ENCODE measurements at regions not wholly inside any gene's neighbourhood (a gene's known extent, or its start where the extent isn't known, plus 50 kb on each side); places are given as distances from the start of the nearest gene placed in this dataset.

DNA sequence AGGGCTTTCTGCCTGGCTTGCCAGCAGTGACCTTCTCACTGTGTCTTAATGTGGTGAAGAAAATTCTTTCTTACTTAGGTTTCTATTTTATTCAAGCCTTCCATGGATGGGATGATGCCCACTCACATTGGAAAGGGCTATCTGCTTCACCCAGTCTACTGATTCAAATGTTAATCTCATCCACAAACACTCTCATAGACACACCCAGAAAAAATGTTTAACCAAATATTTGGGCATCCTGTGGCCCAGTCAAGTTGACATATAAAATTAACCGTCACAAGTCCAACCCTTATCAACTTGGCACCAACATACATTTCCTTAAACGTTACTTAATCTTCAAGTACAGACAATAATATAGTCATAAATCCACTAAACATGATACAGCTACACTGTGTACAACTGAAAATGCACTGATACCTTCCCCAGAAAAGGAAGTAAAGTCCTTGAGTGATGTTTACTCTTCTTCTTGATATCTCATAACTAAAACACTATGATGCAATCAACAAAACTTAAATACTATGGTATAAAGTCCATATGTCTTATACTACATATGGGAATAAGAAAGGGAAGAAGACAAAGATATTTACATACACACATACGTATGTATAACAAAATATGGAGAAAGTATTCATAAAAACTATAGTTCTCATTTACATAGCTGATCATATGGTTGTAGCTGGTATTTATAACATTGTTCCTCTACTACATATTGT lies 394.7 kb upstream of the NOVA1 start:
- no peak for DNase-seq (ENCODE audit: low read depth, low spot score)

DNA sequence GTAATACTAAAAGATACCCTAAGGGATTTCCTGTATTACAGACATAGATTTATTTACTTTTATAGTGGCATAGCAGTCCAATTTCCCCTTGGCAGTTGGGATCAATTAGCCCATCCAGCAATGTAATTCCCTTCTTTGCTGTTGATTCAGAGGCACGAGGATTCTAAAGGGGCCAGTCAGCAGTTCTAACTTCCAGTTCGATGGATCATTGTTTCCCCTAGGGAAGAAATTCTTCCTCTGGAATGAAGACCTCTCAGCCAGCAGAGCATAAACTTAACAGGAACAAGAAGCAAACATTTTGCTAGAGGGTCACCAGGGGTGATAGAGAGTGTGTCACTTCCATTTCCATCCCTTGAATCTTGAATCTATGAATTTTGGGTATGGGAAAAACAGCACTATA lies 395.7 kb upstream of the NOVA1 start:
- DNase-seq (ENCODE audit: low read depth, low spot score) = no peak

- DNase-seq (ENCODE audit: low read depth, low spot score) = no peak
These were observed 397.5 kb upstream of the NOVA1 start for GRCh38 chr14:26995301-26995700.

- no peak for DNase-seq (ENCODE audit: low read depth, low spot score)
These were observed 398.4 kb upstream of the NOVA1 start for GRCh38 chr14:26996246-26996645.

GRCh38 chr14:27002179-27002578 lies 404.3 kb upstream of the NOVA1 start:
- no peak for DNase-seq (ENCODE audit: low read depth, low spot score)

- DNase-seq (ENCODE audit: low read depth, low spot score) = no peak
These were observed 408.7 kb upstream of the NOVA1 start for GRCh38 chr14:27006570-27006969.

GRCh38 chr14:27008187-27008586 lies 410.4 kb upstream of the NOVA1 start:
- no peak for DNase-seq (ENCODE audit: low read depth, low spot score)

DNA sequence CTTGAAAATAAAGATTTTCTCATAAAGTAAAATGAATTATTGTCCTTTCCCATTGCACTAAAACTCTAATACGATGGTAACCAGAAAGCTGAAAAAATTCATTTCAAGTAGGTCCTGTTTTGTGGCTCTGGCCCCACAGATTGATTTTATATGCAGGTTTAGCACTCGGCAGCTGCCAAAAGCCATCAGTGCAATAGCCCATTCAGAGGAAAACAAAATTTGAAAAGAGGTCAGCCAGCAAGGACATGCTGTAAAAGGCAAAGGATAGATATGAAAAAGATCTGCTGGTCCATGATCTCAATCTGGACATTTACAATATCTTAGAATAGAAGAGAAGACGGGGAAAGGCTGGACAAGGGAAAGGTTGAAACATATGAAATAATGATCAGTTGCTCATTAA lies 414.8 kb upstream of the NOVA1 start:
- no peak for DNase-seq (ENCODE audit: low read depth, low spot score)

DNA sequence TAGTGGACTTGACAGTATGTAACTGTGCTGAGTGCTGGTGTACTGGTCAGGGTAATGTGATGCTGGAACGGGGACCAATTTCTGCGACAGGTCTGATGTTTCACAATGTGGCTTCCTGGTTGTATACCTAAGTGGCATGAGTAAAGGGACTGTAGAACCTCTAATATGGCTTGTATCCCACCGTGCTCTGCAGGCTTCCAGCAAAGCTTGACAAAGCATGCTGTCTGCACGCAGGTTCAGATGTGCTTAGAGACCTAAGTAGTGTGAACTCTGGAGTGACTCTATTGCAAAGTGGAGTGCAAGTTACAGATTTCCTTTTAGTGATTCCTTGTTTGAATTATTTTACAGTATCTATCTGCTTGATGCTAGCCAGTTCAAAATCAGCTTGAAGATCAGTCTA lies 415.8 kb upstream of the NOVA1 start:
- DNase-seq (ENCODE audit: low read depth, low spot score) = no peak

DNA sequence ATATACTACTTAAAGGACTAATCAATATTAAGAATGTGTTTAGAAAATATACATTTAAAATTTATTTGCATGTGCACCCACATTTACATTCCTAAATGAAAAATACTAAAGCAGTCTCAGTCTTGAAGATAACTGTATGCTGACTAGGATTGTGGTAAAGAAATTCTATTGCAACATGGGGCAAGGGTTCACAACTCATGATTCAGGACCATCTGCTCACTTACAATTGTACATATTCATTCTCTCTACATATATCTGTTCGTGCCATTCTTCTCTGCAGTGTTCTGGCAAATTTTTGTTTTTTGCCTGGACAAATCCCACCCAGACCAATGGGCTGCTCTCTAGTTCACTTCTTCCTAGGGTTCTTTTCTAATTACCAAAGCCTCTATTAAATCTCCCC lies 417.2 kb upstream of the NOVA1 start:
- no peak for DNase-seq (ENCODE audit: low read depth, low spot score)

GRCh38 chr14:27025648-27026047 lies 427.8 kb upstream of the NOVA1 start:
- DNase-seq (ENCODE audit: low read depth, low spot score) = no peak

DNA sequence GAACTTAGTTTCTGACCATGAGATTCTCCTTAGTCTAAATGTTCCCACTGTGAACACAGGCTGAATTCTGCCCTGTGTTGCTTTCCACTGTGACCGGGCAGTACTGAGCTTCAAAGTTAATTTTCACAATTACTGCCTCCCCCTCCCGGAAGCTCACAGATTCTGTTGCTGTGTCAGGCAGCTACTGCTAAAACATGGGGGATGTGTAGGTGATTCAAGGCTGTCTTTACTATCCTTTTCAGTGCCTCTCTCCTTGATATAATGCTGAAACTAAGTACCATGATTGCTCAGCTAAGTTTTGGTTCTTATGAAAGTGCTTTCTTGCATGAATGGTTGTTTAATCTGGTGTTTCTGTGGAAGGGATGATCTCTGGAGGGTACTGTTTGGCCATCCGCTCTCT lies 428.3 kb upstream of the NOVA1 start:
- DNase-seq (ENCODE audit: low read depth, low spot score) = no peak

GRCh38 chr14:27040552-27040951 lies 442.7 kb upstream of the NOVA1 start:
- DNase-seq (ENCODE audit: low read depth, low spot score) = no peak

GRCh38 chr14:27049701-27050100 lies 451.9 kb upstream of the NOVA1 start:
- no peak for DNase-seq (ENCODE audit: low read depth, low spot score)

- DNase-seq (ENCODE audit: low read depth, low spot score) = no peak
These were observed 452.4 kb upstream of the NOVA1 start for GRCh38 chr14:27050208-27050607.

- DNase-seq (ENCODE audit: low read depth, low spot score) = no peak
These were observed 458.8 kb upstream of the NOVA1 start for GRCh38 chr14:27056586-27056985.

DNA sequence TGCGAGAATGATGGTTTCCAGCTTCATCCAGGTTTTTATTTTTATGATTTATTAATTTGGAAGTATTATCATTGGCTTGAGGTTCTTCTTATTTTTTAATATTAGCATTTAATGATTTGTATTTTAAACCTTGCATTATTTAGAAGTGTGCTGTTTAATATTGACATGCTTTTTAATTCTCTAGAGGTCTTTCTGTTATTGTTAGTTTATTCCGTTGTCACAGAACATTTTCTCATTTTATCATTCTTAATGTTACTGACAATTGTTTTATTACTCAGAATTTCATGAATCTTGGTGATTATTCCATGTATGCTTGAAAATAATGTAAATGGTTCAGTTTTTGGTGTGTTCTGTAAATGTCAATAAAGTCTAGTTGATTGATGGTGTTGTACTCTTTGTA lies 463.5 kb upstream of the NOVA1 start:
- no peak for DNase-seq (ENCODE audit: low read depth, low spot score)

DNA sequence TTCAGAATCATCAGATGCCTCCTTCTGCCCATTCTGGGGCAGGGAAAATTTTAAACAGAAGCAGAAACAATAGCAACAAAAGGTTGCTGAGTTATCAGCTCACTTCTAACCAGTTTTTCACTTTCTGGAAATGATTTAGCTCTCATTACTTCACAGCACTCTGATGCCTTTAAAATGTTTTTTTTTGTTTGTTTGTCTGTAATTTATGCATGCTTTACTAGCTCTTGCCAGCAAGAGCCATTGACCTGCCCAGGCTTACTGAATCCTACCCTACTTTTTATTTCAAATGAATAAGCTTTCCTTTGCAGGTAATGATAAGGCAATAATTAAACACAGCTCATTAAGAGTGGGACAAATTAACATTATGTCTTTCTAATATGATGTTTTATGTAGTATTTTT lies 466.1 kb upstream of the NOVA1 start:
- no peak for DNase-seq (ENCODE audit: low read depth, low spot score)

DNA sequence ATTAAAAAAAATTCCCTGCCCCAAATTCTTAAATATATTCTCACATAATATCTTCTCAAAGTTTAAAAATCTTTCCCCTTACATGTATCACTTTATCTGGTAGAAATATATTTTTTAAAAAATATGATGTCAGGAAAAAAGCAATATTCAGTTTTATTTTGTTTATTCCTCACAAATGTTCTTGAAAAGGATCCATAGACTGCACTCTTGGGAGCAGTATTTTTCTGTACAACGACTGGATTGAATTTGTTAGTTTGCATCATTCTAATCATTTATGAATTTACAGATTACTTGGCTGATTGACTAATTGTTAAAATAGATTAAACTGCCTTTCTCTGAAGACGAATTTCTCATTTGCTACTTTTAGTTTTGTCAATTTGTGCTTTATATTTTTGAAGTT lies 468.1 kb upstream of the NOVA1 start:
- no peak for DNase-seq (ENCODE audit: low read depth, low spot score)

GRCh38 chr14:27067961-27068360 lies 470.1 kb upstream of the NOVA1 start:
- no peak for DNase-seq (ENCODE audit: low read depth, low spot score)

GRCh38 chr14:27072589-27072988 lies 474.8 kb upstream of the NOVA1 start:
- no peak for DNase-seq (ENCODE audit: low read depth, low spot score)

DNA sequence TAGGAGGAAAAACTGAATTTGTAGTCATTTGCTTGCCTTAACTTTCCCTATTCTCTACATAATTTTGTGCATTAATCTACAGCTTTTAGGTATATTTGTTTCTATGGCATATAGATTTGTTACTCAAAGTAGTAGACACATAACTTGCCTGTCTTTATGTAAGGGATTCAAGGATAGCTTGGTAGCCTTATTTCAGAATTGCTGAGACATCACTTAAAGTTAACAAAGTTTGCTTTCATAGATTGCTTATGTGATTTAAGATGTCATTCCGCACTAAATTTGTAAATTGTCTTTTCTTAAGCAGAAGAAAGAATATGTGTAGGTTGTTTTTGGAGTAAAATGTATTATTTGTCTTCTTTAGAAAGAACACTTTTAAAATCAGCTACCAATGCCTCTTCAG lies 477.7 kb upstream of the NOVA1 start:
- no peak for DNase-seq (ENCODE audit: low read depth, low spot score)

GRCh38 chr14:27077214-27077613 lies 479.4 kb upstream of the NOVA1 start:
- DNase-seq (ENCODE audit: low read depth, low spot score) = no peak

DNA sequence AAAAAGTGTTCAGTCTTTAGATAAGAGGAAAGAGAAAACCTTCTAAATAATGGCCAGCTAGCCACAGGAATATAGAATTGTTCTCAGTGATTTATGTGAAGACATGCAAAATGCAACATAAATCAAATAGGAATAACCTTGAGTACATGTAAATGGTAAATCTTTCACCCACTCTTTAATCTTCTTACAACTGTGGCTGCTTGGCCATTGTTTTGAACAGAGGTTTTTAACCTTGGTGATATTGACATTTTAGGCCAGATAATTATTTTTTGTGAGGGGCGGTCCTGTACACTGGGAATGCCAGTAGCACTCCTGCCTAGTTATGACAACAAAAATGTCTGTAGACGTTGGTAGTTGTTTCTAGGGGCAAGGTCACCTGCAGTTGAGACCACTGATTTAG lies 479.9 kb upstream of the NOVA1 start:
- DNase-seq (ENCODE audit: low read depth, low spot score) = no peak
